HEK293 (cell line): ENCODE measurements at regions not wholly inside any gene's neighbourhood (a gene's known extent, or its start where the extent isn't known, plus 50 kb on each side); places are given as distances from the start of the nearest gene placed in this dataset.

Source experiments
- CTCF ChIP-seq: fragments of 450-650 bp; formaldehyde crosslinking; IDR thresholded peaks from 2 replicates; pipeline ENCODE4 v1.5.1; 2016; ENCODE audit warnings: missing biosample characterization, missing genetic modification characterization
- GLIS2 ChIP-seq: fragments of 450-650 bp; formaldehyde crosslinking; IDR thresholded peaks from 2 replicates; pipeline ENCODE4 v1.5.1; 2016; ENCODE audit warnings: missing biosample characterization, missing genetic modification characterization
- HOXA7 ChIP-seq: sonication (generic); formaldehyde crosslinking; IDR thresholded peaks from 2 replicates; pipeline ENCODE4 v1.8.1; 2022; ENCODE audit warnings: missing genetic modification reagents, borderline replicate concordance
- KLF1 ChIP-seq: fragments of 450-650 bp; formaldehyde crosslinking; IDR thresholded peaks from 2 replicates; pipeline ENCODE4 v1.5.1; 2016; ENCODE audit warnings: missing biosample characterization, missing genetic modification characterization
- KLF7 ChIP-seq: fragments of 450-650 bp; formaldehyde crosslinking; IDR thresholded peaks from 2 replicates; pipeline ENCODE4 v1.5.1; 2016; ENCODE audit warnings: missing biosample characterization, missing genetic modification characterization, borderline replicate concordance
- MZF1 ChIP-seq: fragments of 450-650 bp; formaldehyde crosslinking; IDR thresholded peaks from 2 replicates; pipeline ENCODE4 v1.5.1; 2017; ENCODE audit warnings: missing biosample characterization, missing genetic modification characterization, borderline replicate concordance
- OSR2 ChIP-seq: fragments of 450-650 bp; formaldehyde crosslinking; IDR thresholded peaks from 2 replicates; pipeline ENCODE4 v1.5.1; 2016; ENCODE audit warnings: missing biosample characterization, missing genetic modification characterization
- SETDB1 ChIP-seq: IDR thresholded peaks from one replicate; pipeline ENCODE4 v1.6.1; 2017; ENCODE audit warnings: mild to moderate bottlenecking, low read length, moderate library complexity, mixed read lengths; ENCODE audit not compliant: insufficient read length
- YY1 ChIP-seq: fragments of 450-650 bp; formaldehyde crosslinking; IDR thresholded peaks from 2 replicates; pipeline ENCODE4 v1.5.1; 2018; ENCODE audit warnings: missing biosample characterization, missing genetic modification characterization
- ZBTB17 ChIP-seq: fragments of 450-650 bp; formaldehyde crosslinking; IDR thresholded peaks from 2 replicates; pipeline ENCODE4 v1.5.1; 2016; ENCODE audit warnings: missing biosample characterization, missing genetic modification characterization
- ZNF175 ChIP-seq: fragments of 450-650 bp; formaldehyde crosslinking; IDR thresholded peaks from 2 replicates; pipeline ENCODE4 v1.5.1; 2016; ENCODE audit warnings: missing biosample characterization, missing genetic modification characterization
- ZNF23 ChIP-seq: fragments of 450-650 bp; formaldehyde crosslinking; IDR thresholded peaks from 2 replicates; pipeline ENCODE4 v1.5.1; 2016; ENCODE audit warnings: missing biosample characterization, missing genetic modification characterization, borderline replicate concordance
- ZNF292 ChIP-seq: fragments of 450-650 bp; formaldehyde crosslinking; IDR thresholded peaks from 2 replicates; pipeline ENCODE4 v1.5.1; 2016; ENCODE audit warnings: low read depth, missing biosample characterization, missing genetic modification characterization, borderline replicate concordance
- ZNF391 ChIP-seq: fragments of 450-650 bp; formaldehyde crosslinking; IDR thresholded peaks from 2 replicates; pipeline ENCODE4 v1.5.1; 2016; ENCODE audit warnings: low read depth, missing biosample characterization, missing genetic modification characterization, borderline replicate concordance
- ZNF404 ChIP-seq: fragments of 450-650 bp; formaldehyde crosslinking; IDR thresholded peaks from 2 replicates; pipeline ENCODE4 v1.5.1; 2017; ENCODE audit warnings: missing biosample characterization, missing genetic modification characterization
- ZNF416 ChIP-seq: fragments of 450-650 bp; formaldehyde crosslinking; IDR thresholded peaks from 2 replicates; pipeline ENCODE4 v1.5.1; 2016; ENCODE audit warnings: missing biosample characterization, missing genetic modification characterization
- ZNF521 ChIP-seq: fragments of 450-650 bp; formaldehyde crosslinking; IDR thresholded peaks from 2 replicates; pipeline ENCODE4 v1.5.1; 2017; ENCODE audit warnings: missing biosample characterization, mild to moderate bottlenecking, missing genetic modification characterization
- ZNF529 ChIP-seq: fragments of 450-650 bp; formaldehyde crosslinking; IDR thresholded peaks from 2 replicates; pipeline ENCODE4 v1.5.1; 2017; ENCODE audit warnings: missing genetic modification characterization, missing biosample characterization; ENCODE audit not compliant: insufficient replicate concordance
- ZNF544 ChIP-seq: fragments of 450-650 bp; formaldehyde crosslinking; IDR thresholded peaks from 2 replicates; pipeline ENCODE4 v1.5.0; 2017; ENCODE audit warnings: missing biosample characterization, missing genetic modification characterization
- ZNF560 ChIP-seq: fragments of 450-650 bp; formaldehyde crosslinking; IDR thresholded peaks from 2 replicates; pipeline ENCODE4 v1.5.1; 2017; ENCODE audit warnings: missing biosample characterization, missing genetic modification characterization, borderline replicate concordance
- ZNF621 ChIP-seq: fragments of 450-650 bp; formaldehyde crosslinking; IDR thresholded peaks from 2 replicates; pipeline ENCODE4 v1.5.1; 2017; ENCODE audit warnings: missing biosample characterization, missing genetic modification characterization
- ZNF639 ChIP-seq: fragments of 450-650 bp; formaldehyde crosslinking; IDR thresholded peaks from 2 replicates; pipeline ENCODE4 v1.5.1; 2016; ENCODE audit warnings: missing biosample characterization, missing genetic modification characterization
- ZNF645 ChIP-seq: fragments of 450-650 bp; formaldehyde crosslinking; IDR thresholded peaks from 2 replicates; pipeline ENCODE4; 2016; ENCODE audit warnings: missing biosample characterization, missing genetic modification characterization
- ZNF747 ChIP-seq: fragments of 450-650 bp; formaldehyde crosslinking; IDR thresholded peaks from 2 replicates; pipeline ENCODE4 v1.5.1; 2016; ENCODE audit warnings: missing biosample characterization, missing genetic modification characterization
- ZNF776 ChIP-seq: fragments of 450-650 bp; formaldehyde crosslinking; IDR thresholded peaks from 2 replicates; pipeline ENCODE4 v1.5.0; 2017; ENCODE audit warnings: missing biosample characterization, missing genetic modification characterization, borderline replicate concordance
- ZNF777 ChIP-seq: fragments of 450-650 bp; formaldehyde crosslinking; IDR thresholded peaks from 2 replicates; pipeline ENCODE4 v1.5.1; 2017; ENCODE audit warnings: missing biosample characterization, missing genetic modification characterization, borderline replicate concordance
- TF ChIP-seq, protein P1 (sequence below): fragments of 450-650 bp; IDR thresholded peaks from 2 replicates; pipeline ENCODE4 v1.5.1; 2018; ENCODE audit warnings: missing biosample characterization, missing genetic modification characterization
- TF ChIP-seq, protein P2 (sequence below): fragments of 450-650 bp; formaldehyde crosslinking; IDR thresholded peaks from 2 replicates; pipeline ENCODE4 v1.5.1; 2016; ENCODE audit warnings: missing biosample characterization, missing genetic modification characterization
- TF ChIP-seq, protein P3 (sequence below): fragments of 450-650 bp; formaldehyde crosslinking; IDR thresholded peaks from 2 replicates; pipeline ENCODE4 v1.5.1; 2017; ENCODE audit warnings: missing biosample characterization, missing genetic modification characterization
- TF ChIP-seq, protein P4 (sequence below): fragments of 450-650 bp; formaldehyde crosslinking; IDR thresholded peaks from 2 replicates; pipeline ENCODE4 v1.5.1; 2016; ENCODE audit warnings: missing biosample characterization, missing genetic modification characterization, low read depth

- TF ChIP-seq ZNF639 (tag by site-specific recombination): peak; percentile 59
- TF ChIP-seq ZNF560: no peak
- peak; percentile 31; the same call in 1 of the 2 replicates for TF ChIP-seq ZBTB17
- TF ChIP-seq ZNF391: 0 out of 2 replicates have a peak, but pooled peaks have one; percentile 58
- TF ChIP-seq ZNF544 (tag by site-specific recombination): no peak
- no peak for TF ChIP-seq MZF1 (tag by site-specific recombination)
- TF ChIP-seq OSR2 (tag by site-specific recombination): peak; percentile 74
- no peak for TF ChIP-seq KLF1 (tag by site-specific recombination)
- no peak for TF ChIP-seq ZNF521 (tag by site-specific recombination)
- TF ChIP-seq, protein P1, sequence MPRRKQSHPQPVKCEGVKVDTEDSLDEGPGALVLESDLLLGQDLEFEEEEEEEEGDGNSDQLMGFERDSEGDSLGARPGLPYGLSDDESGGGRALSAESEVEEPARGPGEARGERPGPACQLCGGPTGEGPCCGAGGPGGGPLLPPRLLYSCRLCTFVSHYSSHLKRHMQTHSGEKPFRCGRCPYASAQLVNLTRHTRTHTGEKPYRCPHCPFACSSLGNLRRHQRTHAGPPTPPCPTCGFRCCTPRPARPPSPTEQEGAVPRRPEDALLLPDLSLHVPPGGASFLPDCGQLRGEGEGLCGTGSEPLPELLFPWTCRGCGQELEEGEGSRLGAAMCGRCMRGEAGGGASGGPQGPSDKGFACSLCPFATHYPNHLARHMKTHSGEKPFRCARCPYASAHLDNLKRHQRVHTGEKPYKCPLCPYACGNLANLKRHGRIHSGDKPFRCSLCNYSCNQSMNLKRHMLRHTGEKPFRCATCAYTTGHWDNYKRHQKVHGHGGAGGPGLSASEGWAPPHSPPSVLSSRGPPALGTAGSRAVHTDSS (tag by site-specific recombination): 0 out of 2 replicates have a peak, but pooled peaks have one; percentile 6
- TF ChIP-seq ZNF777 (tag by site-specific recombination): no peak
- TF ChIP-seq ZNF747 (tag by site-specific recombination): no peak
- no peak for TF ChIP-seq YY1 (tag by site-specific recombination)
- no peak for TF ChIP-seq ZNF292
- TF ChIP-seq SETDB1: no peak
- no peak for TF ChIP-seq KLF7 (tag by site-specific recombination)
- TF ChIP-seq ZNF23 (tag by site-specific recombination): no peak
- no peak for TF ChIP-seq CTCF
- TF ChIP-seq ZNF416 (tag by site-specific recombination): no peak
- TF ChIP-seq, protein P2, sequence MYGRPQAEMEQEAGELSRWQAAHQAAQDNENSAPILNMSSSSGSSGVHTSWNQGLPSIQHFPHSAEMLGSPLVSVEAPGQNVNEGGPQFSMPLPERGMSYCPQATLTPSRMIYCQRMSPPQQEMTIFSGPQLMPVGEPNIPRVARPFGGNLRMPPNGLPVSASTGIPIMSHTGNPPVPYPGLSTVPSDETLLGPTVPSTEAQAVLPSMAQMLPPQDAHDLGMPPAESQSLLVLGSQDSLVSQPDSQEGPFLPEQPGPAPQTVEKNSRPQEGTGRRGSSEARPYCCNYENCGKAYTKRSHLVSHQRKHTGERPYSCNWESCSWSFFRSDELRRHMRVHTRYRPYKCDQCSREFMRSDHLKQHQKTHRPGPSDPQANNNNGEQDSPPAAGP (tag by site-specific recombination): no peak
- peak; percentile 6 for TF ChIP-seq ZNF529
- TF ChIP-seq ZNF776: no peak
- no peak for TF ChIP-seq ZNF175 (tag by site-specific recombination)
- TF ChIP-seq ZNF645 (tag by site-specific recombination): no peak
- TF ChIP-seq ZNF621 (tag by site-specific recombination): no peak
- no peak for TF ChIP-seq HOXA7 (CRISPR knock-in tag)
- no peak for TF ChIP-seq GLIS2 (tag by site-specific recombination)
- TF ChIP-seq, protein P3, sequence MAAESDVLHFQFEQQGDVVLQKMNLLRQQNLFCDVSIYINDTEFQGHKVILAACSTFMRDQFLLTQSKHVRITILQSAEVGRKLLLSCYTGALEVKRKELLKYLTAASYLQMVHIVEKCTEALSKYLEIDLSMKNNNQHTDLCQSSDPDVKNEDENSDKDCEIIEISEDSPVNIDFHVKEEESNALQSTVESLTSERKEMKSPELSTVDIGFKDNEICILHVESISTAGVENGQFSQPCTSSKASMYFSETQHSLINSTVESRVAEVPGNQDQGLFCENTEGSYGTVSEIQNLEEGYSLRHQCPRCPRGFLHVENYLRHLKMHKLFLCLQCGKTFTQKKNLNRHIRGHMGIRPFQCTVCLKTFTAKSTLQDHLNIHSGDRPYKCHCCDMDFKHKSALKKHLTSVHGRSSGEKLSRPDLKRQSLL (tag by site-specific recombination): no peak
- TF ChIP-seq, protein P4, sequence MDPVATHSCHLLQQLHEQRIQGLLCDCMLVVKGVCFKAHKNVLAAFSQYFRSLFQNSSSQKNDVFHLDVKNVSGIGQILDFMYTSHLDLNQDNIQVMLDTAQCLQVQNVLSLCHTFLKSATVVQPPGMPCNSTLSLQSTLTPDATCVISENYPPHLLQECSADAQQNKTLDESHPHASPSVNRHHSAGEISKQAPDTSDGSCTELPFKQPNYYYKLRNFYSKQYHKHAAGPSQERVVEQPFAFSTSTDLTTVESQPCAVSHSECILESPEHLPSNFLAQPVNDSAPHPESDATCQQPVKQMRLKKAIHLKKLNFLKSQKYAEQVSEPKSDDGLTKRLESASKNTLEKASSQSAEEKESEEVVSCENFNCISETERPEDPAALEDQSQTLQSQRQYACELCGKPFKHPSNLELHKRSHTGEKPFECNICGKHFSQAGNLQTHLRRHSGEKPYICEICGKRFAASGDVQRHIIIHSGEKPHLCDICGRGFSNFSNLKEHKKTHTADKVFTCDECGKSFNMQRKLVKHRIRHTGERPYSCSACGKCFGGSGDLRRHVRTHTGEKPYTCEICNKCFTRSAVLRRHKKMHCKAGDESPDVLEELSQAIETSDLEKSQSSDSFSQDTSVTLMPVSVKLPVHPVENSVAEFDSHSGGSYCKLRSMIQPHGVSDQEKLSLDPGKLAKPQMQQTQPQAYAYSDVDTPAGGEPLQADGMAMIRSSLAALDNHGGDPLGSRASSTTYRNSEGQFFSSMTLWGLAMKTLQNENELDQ (tag by site-specific recombination): no peak
- no peak for TF ChIP-seq ZNF404 (tag by site-specific recombination)
These were observed 258.9 kb upstream of the GAS1 start (continued) for GRCh38 chr9:87206064-87206661.
